H1 (cell line): ENCODE measurements at regions not wholly inside any gene's neighbourhood (a gene's known extent, or its start where the extent isn't known, plus 50 kb on each side); places are given as distances from the start of the nearest gene placed in this dataset.
"Not testable (repeated sequence)": the region's sequence is repeated elsewhere in the genome, so short reads cannot be mapped to it uniquely, and the experiment has no call there.

Source experiments
- CTCF ChIA-PET: fragments of 300-600 bp; sonication (Branson Sonifier 250); formaldehyde crosslinking; loops from one replicate; lab custom pipeline; 2021; ENCODE audit not compliant: partially characterized antibody; lab: Charles Lee
- POLR2A ChIA-PET: fragments of 300-600 bp; sonication (Branson Sonifier 250); formaldehyde crosslinking; loops from one replicate; lab custom pipeline; 2021; ENCODE audit warnings: inconsistent platforms; ENCODE audit not compliant: partially characterized antibody; lab: Charles Lee
- DNase-seq, 2 experiments: peaks; one replicate each; pipeline versions ENCODE4 v3.0.0 to v3.0.0-alpha.2; 2010 to 2022; ENCODE audit warnings: low spot score in 2 of 2, low read depth in 1 of 2, mixed read lengths in 1 of 2
- FAIRE-seq: peaks from 2 replicates; lab custom pipeline; 2011; peaks lifted over from hg19 to GRCh38; lab: Jason Lieb, UNC
- H2AFZ ChIP-seq: 2 replicates; pipeline ENCODE4 v1.8.1; 2012; ENCODE audit warnings: low read length, inconsistent platforms
- H2AK5ac ChIP-seq: 2 replicates; pipeline ENCODE4 v1.6.1; 2013; ENCODE audit warnings: low read depth, low read length
- H2BK120ac ChIP-seq: replicated peaks from 2 replicates; pipeline ENCODE3; 2013; ENCODE audit warnings: low read depth, low read length, inconsistent platforms
- H2BK12ac ChIP-seq: 2 replicates; pipeline ENCODE4 v1.6.1; 2013; ENCODE audit warnings: low read depth, low read length
- H2BK15ac ChIP-seq: 2 replicates; pipeline ENCODE4 v1.6.1; 2013; ENCODE audit warnings: low read length
- H2BK20ac ChIP-seq: 2 replicates; pipeline ENCODE4 v1.6.1; 2013; ENCODE audit warnings: low read length
- H2BK5ac ChIP-seq: 2 replicates; pipeline ENCODE4 v1.6.1; 2013; ENCODE audit warnings: low read depth, low read length
- H3K14ac ChIP-seq: 2 replicates; pipeline ENCODE4 v1.6.1; 2013; ENCODE audit warnings: inconsistent platforms; ENCODE audit not compliant: insufficient read length
- H3K18ac ChIP-seq: 2 replicates; pipeline ENCODE4 v1.6.1; 2013; ENCODE audit warnings: low read length; ENCODE audit errors: extremely low read depth
- H3K23ac ChIP-seq: 2 replicates; pipeline ENCODE4 v1.6.1; 2013; ENCODE audit warnings: inconsistent platforms; ENCODE audit not compliant: insufficient read length
- H3K23me2 ChIP-seq: 2 replicates; pipeline ENCODE4 v1.6.1; 2013; ENCODE audit warnings: low read depth, low read length
- H3K27ac ChIP-seq: 2 replicates; pipeline ENCODE4 v1.6.1; 2011; ENCODE audit warnings: low read depth, low read length, inconsistent platforms
- H3K27me3 ChIP-seq, 4 experiments: replicated peaks in 1 of 4; 1 replicate in 1 of 4; 2 replicates in 3 of 4; pipeline versions ENCODE4 v1.6.1 to v1.8.1; 2011 to 2013; ENCODE audit warnings: low read length in 3 of 4, mild to moderate bottlenecking in 3 of 4, inconsistent platforms in 2 of 4, mixed read lengths in 2 of 4, moderate library complexity in 1 of 4; ENCODE audit not compliant: control insufficient read depth in 3 of 4, insufficient read depth in 3 of 4; ENCODE audit errors: extremely low read depth in 1 of 4
- H3K36me3 ChIP-seq, 4 experiments: 2 replicates each; pipeline versions ENCODE4 v1.6.1 to v1.8.1; 2011 to 2013; ENCODE audit warnings: mild to moderate bottlenecking in 4 of 4, low read length in 3 of 4, moderate library complexity in 2 of 4, control low read depth in 1 of 4, inconsistent platforms in 1 of 4; ENCODE audit not compliant: insufficient read depth in 4 of 4, control insufficient read depth in 2 of 4
- H3K4ac ChIP-seq: replicated peaks from 2 replicates; pipeline ENCODE3; 2013; ENCODE audit warnings: low read length, low read depth, mixed read lengths, inconsistent platforms; ENCODE audit not compliant: insufficient read length
- H3K4me1 ChIP-seq, 4 experiments: replicated peaks in 1 of 4; 1 replicate in 1 of 4; 2 replicates in 3 of 4; pipeline versions ENCODE4 v1.6.1 to v1.8.1; 2011 to 2013; ENCODE audit warnings: low read length in 3 of 4, inconsistent platforms in 2 of 4, mixed read lengths in 1 of 4; ENCODE audit not compliant: insufficient read depth in 4 of 4, control insufficient read depth in 3 of 4
- H3K4me2 ChIP-seq, 2 experiments: 2 replicates each; pipeline versions ENCODE4 v1.6.1 to v1.8.1; 2011 to 2013; ENCODE audit warnings: low read depth in 2 of 2, low read length in 2 of 2, control low read depth in 1 of 2, inconsistent platforms in 1 of 2, mild to moderate bottlenecking in 1 of 2; ENCODE audit not compliant: insufficient read depth in 1 of 2
- H3K4me3 ChIP-seq, 4 experiments: fragments of 200-600, 300-600 bp in 1 of 4; sonication (generic), shearing (Covaris generic), sonication (Bioruptor Twin) in 1 of 4; 2 replicates each; pipeline versions ENCODE4 v1.5.1 to v1.8.1; 2011 to 2016; ENCODE audit warnings: low read length in 4 of 4, low read depth in 3 of 4, control low read depth in 2 of 4, inconsistent platforms in 2 of 4, mild to moderate bottlenecking in 2 of 4, mixed read lengths in 1 of 4, moderate library complexity in 1 of 4; ENCODE audit not compliant: insufficient read depth in 2 of 4; ENCODE audit errors: extremely low read depth in 1 of 4
- H3K56ac ChIP-seq: replicated peaks from 2 replicates; pipeline ENCODE3; 2013; ENCODE audit warnings: low read depth, mild to moderate bottlenecking, mixed read lengths, low read length, inconsistent platforms; ENCODE audit not compliant: insufficient read length
- H3K79me1 ChIP-seq: 2 replicates; pipeline ENCODE4 v1.6.1; 2013; ENCODE audit warnings: low read depth, low read length, control low read depth
- H3K79me2 ChIP-seq, 2 experiments: 2 replicates each; pipeline versions ENCODE4 v1.6.1 to v1.8.1; 2012 to 2013; ENCODE audit warnings: low read length in 2 of 2, mild to moderate bottlenecking in 2 of 2, inconsistent platforms in 1 of 2; ENCODE audit not compliant: insufficient read depth in 2 of 2, control insufficient read depth in 1 of 2
- H3K9ac ChIP-seq, 4 experiments: replicated peaks in 1 of 4; 1 replicate in 1 of 4; 2 replicates in 3 of 4; pipeline versions ENCODE4 v1.6.1 to v1.8.1; 2011 to 2013; ENCODE audit warnings: low read depth in 3 of 4, low read length in 3 of 4, control low read depth in 2 of 4, mild to moderate bottlenecking in 2 of 4, moderate library complexity in 2 of 4, inconsistent platforms in 1 of 4; ENCODE audit errors: extremely low read depth in 1 of 4
- H3K9me3 ChIP-seq, 2 experiments: 2 replicates each; pipeline versions ENCODE4 v1.6.1 to v1.8.1; 2012 to 2013; ENCODE audit warnings: mild to moderate bottlenecking in 2 of 2, moderate library complexity in 2 of 2, control low read depth in 1 of 2, inconsistent platforms in 1 of 2, low read depth in 1 of 2, low read length in 1 of 2, mixed read lengths in 1 of 2; ENCODE audit not compliant: insufficient read depth in 2 of 2
- H4K20me1 ChIP-seq, 2 experiments: replicated peaks in 1 of 2; 2 replicates each; pipeline versions ENCODE3 to v1.8.1; 2011 to 2013; ENCODE audit warnings: inconsistent platforms in 2 of 2, low read length in 2 of 2, mild to moderate bottlenecking in 1 of 2; ENCODE audit not compliant: insufficient read depth in 2 of 2, control insufficient read depth in 1 of 2
- H4K5ac ChIP-seq: 2 replicates; pipeline ENCODE4 v1.6.1; 2013; ENCODE audit warnings: low read length, low read depth, mixed read lengths, inconsistent platforms; ENCODE audit not compliant: insufficient read length
- H4K8ac ChIP-seq: 2 replicates; pipeline ENCODE4 v1.8.0; 2013; ENCODE audit warnings: mild to moderate bottlenecking, moderate library complexity, low read length, inconsistent platforms; ENCODE audit not compliant: insufficient read depth; ENCODE audit errors: extremely low read depth
- H4K91ac ChIP-seq: replicated peaks from 2 replicates; pipeline ENCODE3; 2013; ENCODE audit warnings: low read length, mixed read lengths, inconsistent platforms; ENCODE audit not compliant: insufficient read length
- WGBS, 2 experiments: shearing (Covaris generic) in 1 of 2; methylation state at CpG; one replicate each; pipeline versions ENCODE4 v1.1.6 to v1.1.7; 2013 to 2015; ENCODE audit warnings: low lambda C conversion rate in 2 of 2, mixed read lengths in 2 of 2, inconsistent platforms in 1 of 2, low coverage in 1 of 2, missing lambda C conversion rate in 1 of 2; ENCODE audit not compliant: insufficient replicate concordance in 2 of 2, insufficient coverage in 1 of 2, insufficient read length in 1 of 2; ENCODE audit errors: extremely low coverage in 1 of 2, missing lambda C conversion rate in 1 of 2; 5-methylcytosine and 5-hydroxymethylcytosine counted together

- H4K91ac ChIP-seq, H3K23me2 ChIP-seq, H3K14ac ChIP-seq, H4K8ac ChIP-seq, H3K56ac ChIP-seq, FAIRE-seq, H2BK15ac ChIP-seq, H2BK20ac ChIP-seq, H3K4me2 ChIP-seq, H2BK120ac ChIP-seq, H3K23ac ChIP-seq, H3K79me2 ChIP-seq, H2AK5ac ChIP-seq, H3K18ac ChIP-seq, H3K36me3 ChIP-seq, H3K4me3 ChIP-seq, H3K27ac ChIP-seq, H2BK12ac ChIP-seq, H4K5ac ChIP-seq, H3K9ac ChIP-seq, H4K20me1 ChIP-seq, POLR2A ChIA-PET, H3K79me1 ChIP-seq, H2AFZ ChIP-seq, CTCF ChIA-PET, H3K27me3 ChIP-seq, H3K4me1 ChIP-seq, DNase-seq, H2BK5ac ChIP-seq, H3K4ac ChIP-seq: not testable (repeated sequence)
- H3K9me3 ChIP-seq, result peaks cover 17% of the 10 kb centered on the region in 2 experiments; a peak in 3 of 4 replicates
- WGBS, 2 experiments, result 93% methylated on average over 17 of the region's 22 CpGs; no CpG with 5 or more reads in 1 of the 2 experiments
These were observed 1078.2 kb downstream of the NAALADL2 start for GRCh38 chr3:175937367-175937766.
